KOPT-K1 (cell line): ENCODE measurements at regions not wholly inside any gene's neighbourhood (a gene's known extent, or its start where the extent isn't known, plus 50 kb on each side); places are given as distances from the start of the nearest gene placed in this dataset.
"Not testable (repeated sequence)": the region's sequence is repeated elsewhere in the genome, so short reads cannot be mapped to it uniquely, and the experiment has no call there.

Source experiments
- H3K27ac ChIP-seq: fragments of 200-600 bp; sonication (generic); 2 replicates; pipeline ENCODE4 v1.5.1; 2016; ENCODE audit warnings: antibody characterized with exemption, mild to moderate bottlenecking, low read depth, low read length; ENCODE audit not compliant: poor library complexity, severe bottlenecking
- H3K36me3 ChIP-seq: fragments of 200-600 bp; sonication (generic); 2 replicates; pipeline ENCODE4 v1.5.1; 2017; ENCODE audit warnings: antibody characterized with exemption, mild to moderate bottlenecking, low read length, moderate library complexity; ENCODE audit not compliant: insufficient read depth
- H3K9me3 ChIP-seq: fragments of 200-600 bp; sonication (generic); 2 replicates; pipeline ENCODE4 v1.5.1; 2017; ENCODE audit warnings: antibody characterized with exemption, low read length, mild to moderate bottlenecking; ENCODE audit not compliant: insufficient read depth, poor library complexity, severe bottlenecking

DNA sequence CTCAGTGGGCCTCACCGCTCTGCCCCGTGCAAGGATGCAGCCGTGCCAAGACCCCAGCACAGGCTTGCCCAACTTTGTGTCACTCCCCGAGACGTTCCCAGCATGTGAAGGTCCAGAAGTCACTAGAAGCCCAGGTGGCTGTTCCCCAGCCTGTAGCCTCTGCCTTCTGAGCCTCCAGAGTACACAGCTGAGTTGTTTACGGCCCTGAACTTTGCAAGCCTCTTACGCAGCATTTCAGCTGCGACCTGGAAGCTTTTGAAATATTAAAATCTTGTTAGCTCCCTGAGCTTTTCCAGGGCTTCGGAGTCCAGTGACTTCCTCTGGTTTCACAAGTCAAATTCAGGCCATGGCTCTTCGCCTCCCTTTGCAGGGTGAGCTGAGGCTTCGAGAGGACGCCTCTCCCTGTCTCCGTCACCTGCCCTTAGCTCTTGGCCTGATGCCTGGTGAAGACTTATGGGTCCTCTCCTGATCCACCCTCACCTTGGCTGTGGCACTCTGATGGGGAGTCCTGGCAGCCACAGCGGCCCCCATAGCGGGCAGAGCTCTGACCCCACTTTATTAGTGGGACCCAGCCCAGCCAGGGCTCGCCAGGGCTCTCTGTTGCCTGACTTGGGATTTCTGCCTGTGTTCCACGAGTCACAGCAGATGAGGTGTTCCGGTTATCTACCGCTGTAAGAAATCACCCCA lies 76.5 kb upstream of the HPCAL1 start:
- no peaks in the 10 kb centered on the region for H3K9me3 ChIP-seq
- no peaks in the 10 kb centered on the region for H3K36me3 ChIP-seq
- H3K27ac ChIP-seq, result no peak overlapping the region

DNA sequence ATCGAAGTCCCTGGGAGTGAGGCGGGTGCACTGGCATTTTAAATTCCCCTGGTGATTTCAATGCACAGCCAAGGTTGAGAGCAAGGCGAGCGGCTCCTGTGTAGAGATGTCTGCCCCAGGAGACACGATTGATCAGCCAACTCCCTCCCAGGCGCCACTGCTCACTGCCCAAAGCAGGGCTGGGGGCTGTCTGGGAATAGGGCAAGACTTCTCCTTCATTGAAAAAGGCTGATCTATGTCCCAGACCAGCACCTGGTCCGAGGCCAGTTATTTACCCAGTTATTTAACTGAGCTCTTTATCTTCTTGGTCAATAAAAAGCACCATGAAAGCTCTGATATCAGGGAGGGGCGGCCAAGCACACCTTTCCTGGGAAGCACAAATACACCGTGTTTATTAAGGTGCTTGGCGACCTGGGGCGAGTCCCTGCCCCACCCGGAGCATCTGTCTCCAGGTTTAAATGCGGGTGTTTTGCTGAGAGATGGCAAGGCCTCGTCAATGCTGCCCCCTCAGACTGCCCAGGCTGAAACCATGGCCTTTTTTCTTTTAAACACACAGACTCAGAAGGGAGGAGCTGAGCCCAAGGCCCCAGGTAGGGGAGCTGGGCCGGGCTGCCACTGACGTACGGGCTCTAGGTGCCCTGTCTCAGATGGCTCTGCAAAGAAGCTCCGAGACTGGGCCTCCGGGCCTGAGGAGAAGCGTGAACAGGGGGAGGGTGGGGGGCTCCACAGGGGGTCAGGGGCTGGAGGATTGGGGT lies 73.9 kb upstream of the HPCAL1 start:
- H3K36me3 ChIP-seq, result no peaks in the 10 kb centered on the region
- no peaks in the 10 kb centered on the region for H3K9me3 ChIP-seq
- H3K27ac ChIP-seq, result no peak overlapping the region

DNA sequence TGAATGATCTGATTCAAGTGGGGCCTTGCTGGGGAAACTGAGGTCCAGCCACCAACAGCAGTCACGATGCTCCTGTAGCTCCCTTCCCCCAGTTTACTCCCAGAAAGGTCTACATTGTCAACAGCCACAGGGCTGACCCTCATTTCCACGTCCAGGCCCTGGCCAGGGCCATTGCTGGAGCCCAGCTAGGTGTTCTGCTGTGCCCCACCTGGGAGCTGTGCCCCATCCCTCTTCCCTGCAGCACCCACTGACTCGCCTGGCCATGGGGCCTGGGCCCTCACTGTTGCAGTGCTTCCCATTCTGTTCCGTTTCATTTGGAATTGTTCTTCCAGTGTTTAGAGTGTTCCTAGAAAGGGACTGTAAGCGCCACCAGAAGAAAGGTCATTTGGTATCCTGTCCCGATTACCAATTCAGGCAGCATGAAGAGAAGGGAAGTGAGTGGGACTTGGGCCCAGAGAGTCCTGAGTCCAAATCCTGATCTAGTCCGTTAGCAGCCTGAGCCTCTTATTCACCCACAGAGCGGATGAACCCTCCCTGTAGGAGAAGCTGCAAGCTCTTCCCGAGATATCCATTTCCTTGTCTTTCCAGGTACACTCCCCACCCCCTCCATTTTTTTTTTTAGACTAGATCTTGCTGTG lies 73.1 kb upstream of the HPCAL1 start:
- Histone ChIP-seq H3K9me3 (no peaks in the 10 kb centered on the region), H3K27ac (no peak overlapping the region), H3K36me3 (no peaks in the 10 kb centered on the region)

DNA sequence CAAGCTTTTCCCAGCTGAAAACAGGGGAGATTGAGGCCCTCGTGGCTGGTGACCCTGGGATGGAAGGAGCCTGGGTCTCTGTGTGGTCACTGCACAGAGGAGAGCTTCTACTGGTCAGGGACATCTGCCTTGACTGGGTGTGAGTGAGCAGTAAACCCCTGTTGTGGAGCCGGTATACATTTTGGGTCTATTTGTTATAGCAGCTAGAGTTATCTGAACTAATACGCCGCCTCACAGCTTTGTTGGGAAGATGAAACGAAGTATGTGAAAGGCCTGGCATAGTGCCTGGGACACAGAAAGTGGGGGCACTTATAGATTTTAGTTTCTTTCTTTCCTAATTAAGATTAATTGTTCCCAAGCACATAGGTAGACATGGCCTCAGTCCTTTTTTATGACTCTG lies 72.2 kb upstream of the HPCAL1 start:
- Histone ChIP-seq H3K36me3 (no peaks in the 10 kb centered on the region), H3K9me3 (no peaks in the 10 kb centered on the region), H3K27ac (no peak overlapping the region)

DNA sequence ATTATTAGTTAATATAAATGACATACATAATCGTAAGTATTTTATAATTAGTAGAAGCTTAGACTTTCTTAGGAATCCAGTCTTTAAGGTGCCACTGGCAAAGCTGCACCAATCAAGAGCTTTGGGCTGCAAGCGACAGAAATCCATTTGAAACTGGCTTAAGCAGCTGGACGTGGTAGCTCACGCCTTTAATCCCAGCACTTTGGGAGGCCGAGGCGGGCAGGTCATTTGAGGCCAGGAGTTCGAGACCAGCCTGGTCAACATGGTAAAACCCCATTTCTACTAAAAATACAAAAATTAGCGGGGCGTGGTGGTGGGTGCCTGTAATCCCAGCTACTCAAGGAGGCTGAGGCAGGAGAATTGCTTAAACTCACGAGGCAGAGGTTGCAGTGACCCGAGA lies 71.8 kb upstream of the HPCAL1 start:
- H3K9me3 ChIP-seq, H3K36me3 ChIP-seq, H3K27ac ChIP-seq: not testable (repeated sequence)

DNA sequence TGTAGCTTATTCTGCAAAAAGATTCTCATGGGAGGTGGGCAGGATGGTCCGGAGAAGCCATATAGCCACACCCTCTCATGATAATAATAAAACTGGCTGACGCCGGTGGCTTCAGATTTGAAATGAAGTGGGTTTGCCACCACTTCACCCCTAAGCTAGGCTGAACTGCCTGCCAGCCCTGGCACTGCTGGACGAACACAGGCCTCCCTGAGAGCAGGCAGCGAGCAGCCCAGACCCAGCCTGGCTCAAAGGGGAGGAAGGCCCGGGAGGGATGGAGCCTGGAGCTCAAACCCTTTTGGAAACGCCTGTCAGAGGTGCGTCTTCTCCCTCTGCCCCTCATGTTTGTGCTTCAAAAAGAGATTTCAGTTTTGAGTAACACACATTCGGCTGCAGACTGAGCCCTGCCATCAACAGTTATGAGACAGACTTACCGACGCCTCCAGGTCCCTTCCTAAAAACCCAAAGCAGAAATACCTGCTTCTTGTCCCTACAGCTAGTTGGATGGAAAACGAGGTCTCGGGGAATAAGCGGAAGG lies 71.1 kb upstream of the HPCAL1 start:
- no peaks in the 10 kb centered on the region for H3K9me3 ChIP-seq
- no peak overlapping the region for H3K27ac ChIP-seq
- H3K36me3 ChIP-seq, result no peaks in the 10 kb centered on the region

DNA sequence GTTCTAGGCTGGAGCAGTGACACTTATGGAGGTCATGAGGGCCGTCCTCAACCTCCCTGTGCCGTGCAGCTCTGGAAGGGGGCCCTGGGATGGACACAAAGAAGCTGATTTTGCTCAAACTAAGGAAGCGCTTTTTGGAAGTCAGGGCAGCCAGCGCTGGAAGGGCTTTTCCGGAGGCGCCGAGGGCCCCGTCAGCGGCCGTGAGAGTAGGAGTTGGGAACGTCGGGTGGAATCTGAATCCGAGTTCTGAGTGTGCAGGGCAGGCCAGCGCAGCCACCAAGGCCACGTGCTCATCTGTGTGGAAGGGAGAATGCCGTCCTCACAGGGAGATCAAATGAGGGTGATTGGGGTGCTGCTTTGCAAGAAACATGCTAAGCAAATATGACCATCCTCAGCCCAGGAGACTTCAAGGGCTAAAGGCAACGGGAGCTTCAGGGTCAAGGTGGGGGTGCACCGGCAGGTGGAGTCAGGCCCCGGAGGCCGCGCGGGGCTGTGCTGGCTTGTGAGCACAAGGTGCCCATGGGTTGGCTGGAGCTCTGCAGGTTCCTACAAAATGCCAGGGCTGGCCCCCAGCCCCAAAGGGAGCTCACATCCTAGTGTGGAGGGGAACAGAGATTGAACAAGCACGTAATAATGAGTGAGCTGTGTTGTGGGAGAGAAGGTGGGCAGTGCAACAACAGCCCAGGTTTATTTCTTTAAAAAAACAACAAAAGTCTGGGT lies 70.4 kb upstream of the HPCAL1 start:
- H3K9me3 ChIP-seq, result no peaks in the 10 kb centered on the region
- no peak overlapping the region for H3K27ac ChIP-seq
- H3K36me3 ChIP-seq, result no peaks in the 10 kb centered on the region

DNA sequence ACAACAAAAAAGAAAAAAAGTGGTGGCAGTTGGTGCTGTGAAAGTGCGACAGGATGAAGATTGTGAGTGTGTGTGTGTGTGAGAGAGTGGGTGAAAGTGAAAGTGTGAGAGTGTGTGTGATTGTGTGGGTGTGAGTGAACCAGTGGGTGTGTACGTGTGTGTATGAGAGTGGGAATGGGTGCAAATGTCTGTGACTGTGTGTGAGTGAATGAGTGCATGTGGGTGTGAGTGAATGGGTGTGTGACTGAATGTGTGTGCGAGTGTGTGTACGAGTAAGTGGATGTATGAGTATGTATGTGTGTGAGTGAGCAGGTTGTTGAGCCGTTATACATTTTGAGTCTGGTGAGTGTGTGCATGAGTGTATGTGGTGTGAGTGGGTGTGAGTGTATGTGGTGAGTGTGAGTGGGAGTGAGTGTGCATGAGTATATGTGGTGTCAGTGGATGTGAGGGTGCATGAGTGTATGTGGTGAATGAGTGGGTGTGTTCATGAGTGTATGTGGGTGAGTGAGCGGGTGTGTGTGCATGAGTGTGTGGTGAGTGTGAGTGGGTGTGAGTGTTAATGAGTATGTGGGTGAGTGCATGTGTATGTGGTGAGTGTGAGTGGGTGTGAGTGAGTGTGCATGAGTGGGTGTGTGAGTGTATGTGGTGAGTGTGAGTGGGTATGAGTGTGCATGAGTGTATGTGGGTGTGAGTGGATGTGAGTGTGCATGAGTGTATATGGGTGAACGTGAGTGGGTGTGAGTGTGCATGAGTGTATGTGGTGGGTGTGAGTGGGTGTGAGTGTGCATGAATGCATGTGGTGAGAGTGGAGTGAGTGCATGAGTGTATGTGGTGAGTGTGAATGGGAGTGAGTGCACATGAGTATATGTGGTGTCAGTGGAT lies 69.3 kb upstream of the HPCAL1 start:
- Histone ChIP-seq H3K36me3 (no peaks in the 10 kb centered on the region), H3K9me3 (no peaks in the 10 kb centered on the region), H3K27ac (no peak overlapping the region)

DNA sequence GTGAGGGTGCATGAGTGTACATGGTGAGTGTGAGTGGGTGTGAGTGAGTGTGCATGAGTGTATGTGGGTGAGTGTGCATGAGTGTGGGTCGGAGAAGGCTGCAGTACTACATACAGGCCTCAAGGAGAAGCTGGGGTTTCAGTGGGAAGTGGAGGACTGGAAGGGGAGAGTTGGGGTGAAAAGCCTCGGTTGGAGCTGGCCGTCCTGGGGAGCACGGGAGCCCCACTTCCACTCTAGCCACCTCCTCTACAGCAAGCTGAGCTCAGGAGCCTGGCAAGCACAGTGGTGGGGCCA lies 68.7 kb upstream of the HPCAL1 start:
- H3K27ac ChIP-seq, result no peak overlapping the region
- H3K9me3 ChIP-seq, result no peaks in the 10 kb centered on the region
- H3K36me3 ChIP-seq, result no peaks in the 10 kb centered on the region

DNA sequence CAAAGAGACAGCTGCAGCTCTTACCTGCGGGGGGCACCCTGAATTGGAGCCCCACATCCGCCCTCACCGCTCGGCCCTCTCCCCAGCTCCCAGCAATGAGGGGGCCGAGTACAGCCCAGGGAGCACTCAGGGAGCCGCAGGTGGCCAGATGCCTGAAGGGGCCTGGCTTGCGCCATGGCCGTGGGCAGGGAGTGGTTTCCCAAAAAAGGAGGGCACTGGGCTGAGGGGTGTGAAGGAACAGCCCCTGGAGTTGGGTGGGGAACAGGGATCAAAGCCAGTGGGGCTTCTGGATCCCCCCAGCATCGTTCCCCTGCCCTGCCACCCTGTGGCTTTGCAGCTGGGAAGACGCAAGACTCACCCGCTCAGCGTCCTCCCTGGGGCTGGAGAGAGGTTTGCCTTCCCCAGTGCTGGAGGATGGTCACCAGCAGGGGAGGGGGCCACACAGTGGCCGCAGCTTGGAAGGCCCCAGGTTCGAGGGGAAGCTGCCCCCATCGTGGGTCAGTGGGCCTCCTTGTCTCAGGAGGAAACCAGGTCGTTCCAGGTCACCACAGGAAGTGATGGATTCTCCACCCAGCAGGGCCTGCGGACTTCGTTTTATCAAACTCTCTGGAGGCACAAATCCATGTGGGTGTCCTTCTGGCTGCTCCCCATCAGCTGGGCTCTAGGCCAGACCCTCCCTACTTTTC lies 68.2 kb upstream of the HPCAL1 start:
- Histone ChIP-seq H3K9me3 (no peaks in the 10 kb centered on the region), H3K36me3 (no peaks in the 10 kb centered on the region), H3K27ac (no peak overlapping the region)

DNA sequence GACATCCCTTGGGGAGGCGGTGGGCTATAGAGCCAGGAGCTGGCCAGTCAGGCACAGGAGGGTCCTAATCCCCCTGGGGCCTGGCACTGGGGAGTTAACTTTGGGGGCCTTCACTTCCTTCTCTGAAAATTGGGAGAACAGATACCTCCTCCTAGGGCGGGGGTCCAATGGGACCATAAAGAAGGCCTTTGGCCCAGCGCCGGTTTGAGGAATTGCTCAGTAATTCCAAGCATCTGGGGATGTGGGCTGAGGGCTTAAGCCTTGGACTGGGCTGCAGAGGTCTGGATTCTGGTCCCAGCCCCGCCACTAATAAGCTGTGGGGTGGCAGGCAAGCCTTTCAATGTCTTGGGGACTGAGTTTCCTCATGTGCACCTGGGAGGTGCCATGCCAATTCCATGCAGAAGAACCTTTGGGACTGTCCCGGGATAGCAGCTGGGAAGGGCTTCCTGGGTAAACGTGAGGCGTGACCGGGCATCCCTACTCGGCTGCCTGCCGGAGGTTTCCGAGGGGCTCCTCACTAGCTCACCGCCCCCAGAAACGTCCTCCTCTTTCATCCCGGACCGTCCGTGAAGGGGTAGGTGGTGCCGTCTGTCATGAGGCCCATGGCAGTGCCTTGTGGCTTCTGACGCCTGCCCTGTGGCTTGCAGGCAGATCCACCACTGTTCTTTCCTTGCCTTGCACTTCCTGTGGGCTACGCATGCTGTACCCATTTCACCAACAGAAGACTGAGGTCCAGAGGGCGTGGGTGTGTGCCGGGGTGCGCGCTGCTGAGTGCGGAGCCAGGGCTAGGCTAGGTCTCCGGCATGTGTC lies 67.4 kb upstream of the HPCAL1 start:
- no peak overlapping the region for H3K27ac ChIP-seq
- no peaks in the 10 kb centered on the region for H3K9me3 ChIP-seq
- H3K36me3 ChIP-seq, result no peaks in the 10 kb centered on the region

DNA sequence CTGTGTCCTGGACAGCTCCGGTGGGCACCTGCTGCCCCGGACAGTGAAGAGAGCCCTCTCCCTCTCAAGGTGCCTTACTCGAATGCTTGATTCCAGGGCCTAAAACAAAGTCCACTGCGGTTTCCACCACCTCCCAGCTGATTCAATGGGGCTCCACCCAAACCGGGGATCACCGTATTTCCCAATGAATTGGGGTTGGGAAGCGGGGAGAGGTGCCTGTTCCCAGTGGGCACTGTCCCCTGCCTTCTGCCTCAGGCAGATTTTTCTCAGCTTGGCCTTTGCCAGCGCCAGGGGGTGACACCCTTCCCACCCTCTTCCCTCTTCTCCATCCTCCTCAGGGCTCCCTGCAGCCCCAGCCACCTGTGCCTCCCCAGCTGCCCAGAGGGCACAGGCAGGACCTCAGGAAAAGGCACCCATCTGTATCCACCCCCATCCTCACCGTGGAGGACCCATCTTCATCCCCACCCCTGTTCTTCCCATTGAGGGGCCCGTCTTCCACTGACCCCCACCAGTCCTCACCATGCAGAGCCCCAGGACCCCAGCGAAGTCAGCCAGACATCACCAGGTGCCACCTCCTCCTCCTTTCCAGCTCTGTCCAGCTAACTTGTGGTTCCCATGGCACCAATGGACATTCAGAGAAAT lies 66.7 kb upstream of the HPCAL1 start:
- Histone ChIP-seq H3K9me3 (no peaks in the 10 kb centered on the region), H3K36me3 (no peaks in the 10 kb centered on the region), H3K27ac (no peak overlapping the region)
